VCaP (cell line): ENCODE measurements at regions not wholly inside any gene's neighbourhood (a gene's known extent, or its start where the extent isn't known, plus 50 kb on each side); places are given as distances from the start of the nearest gene placed in this dataset.
"Not testable (repeated sequence)": the region's sequence is repeated elsewhere in the genome, so short reads cannot be mapped to it uniquely, and the experiment has no call there.

Source experiments
- H3K27ac ChIP-seq: fragments of 450-650 bp; 2 replicates; pipeline ENCODE4 v1.5.1; 2017
- CTCF ChIP-seq: fragments of 450-650 bp; conservative IDR thresholded peaks from 2 replicates; pipeline ENCODE4 v1.5.1; 2017; ENCODE audit warnings: mild to moderate bottlenecking, moderate library complexity

GRCh38 chr9:28464481-28465216 is 891.4 kb upstream of the C9orf72 start:
- TF ChIP-seq CTCF, result no peak
- H3K27ac ChIP-seq, result no peak overlapping the region

- no peak overlapping the region for H3K27ac ChIP-seq
- no peak for TF ChIP-seq CTCF
Measured at GRCh38 chr9:28471261-28471660, 898.0 kb upstream of the C9orf72 start.

GRCh38 chr9:28487561-28487960 is 914.3 kb upstream of the C9orf72 start:
- TF ChIP-seq CTCF, result no peak
- H3K27ac ChIP-seq, result no peak overlapping the region

GRCh38 chr9:28491121-28491520 is 917.8 kb upstream of the C9orf72 start:
- no peak for TF ChIP-seq CTCF
- no peak overlapping the region for H3K27ac ChIP-seq

GRCh38 chr9:28498168-28498567 is 924.9 kb upstream of the C9orf72 start:
- H3K27ac ChIP-seq, result not testable (repeated sequence)

GRCh38 chr9:28502189-28502588 is 928.9 kb upstream of the C9orf72 start:
- no peak for TF ChIP-seq CTCF
- no peak overlapping the region for H3K27ac ChIP-seq

GRCh38 chr9:28502741-28503140 is 929.5 kb upstream of the C9orf72 start:
- TF ChIP-seq CTCF, result no peak
- no peak overlapping the region for H3K27ac ChIP-seq

GRCh38 chr9:28503573-28503972 is 930.3 kb upstream of the C9orf72 start:
- TF ChIP-seq CTCF, result no peak
- no peak overlapping the region for H3K27ac ChIP-seq
